PC-9 (cell line): ENCODE measurements at regions not wholly inside any gene's neighbourhood (a gene's known extent, or its start where the extent isn't known, plus 50 kb on each side); places are given as distances from the start of the nearest gene placed in this dataset.

Source experiments
- CTCF ChIP-seq: fragments of 200-600 bp; sonication (generic); conservative IDR thresholded peaks from 2 replicates; pipeline ENCODE4 v1.6.1; 2017; ENCODE audit warnings: mixed run types, antibody characterized with exemption, mild to moderate bottlenecking, moderate library complexity
- EZH2 ChIP-seq: fragments of 200-600 bp; sonication (generic); IDR thresholded peaks from 2 replicates; pipeline ENCODE4 v1.8.0; 2017; ENCODE audit warnings: antibody characterized with exemption, low read depth

- no peak for TF ChIP-seq CTCF
- no peak for TF ChIP-seq EZH2
Observed at GRCh38 chr3:8451696-8452095, 49.9 kb upstream of the LMCD1 start.
